ENCODE measurements at regions not wholly inside any gene's neighbourhood (a gene's known extent, or its start where the extent isn't known, plus 50 kb on each side); places are given as distances from the start of the nearest gene placed in this dataset.

- TF ChIP-seq ZNF341 (tag by site-specific recombination; IDR thresholded peaks at IDR 0.05; ENCODE audit: low read depth) (no peak), ZNF37A (tag by site-specific recombination; IDR thresholded peaks at IDR 0.05) (no peak), ZNF704 (tag by site-specific recombination; IDR thresholded peaks at IDR 0.05) (no peak), CTCF (tag by site-specific recombination; IDR thresholded peaks at IDR 0.05) (no peak), ZNF221 (tag by site-specific recombination; IDR thresholded peaks at IDR 0.05; ENCODE audit: borderline replicate concordance) (no peak), ZSCAN18 (tag by site-specific recombination; IDR thresholded peaks at IDR 0.05) (no peak), ZNF146 (tag by site-specific recombination; IDR thresholded peaks at IDR 0.05) (no peak), REPIN1 (tag by site-specific recombination; IDR thresholded peaks at IDR 0.05; ENCODE audit: low read depth) (no peak), ZNF624 (tag by site-specific recombination; IDR thresholded peaks at IDR 0.05) (no peak), INSM2 (tag by site-specific recombination; IDR thresholded peaks at IDR 0.05) (no peak), ZNF747 (tag by site-specific recombination; IDR thresholded peaks at IDR 0.05) (no peak), ZNF324 (tag by site-specific recombination; IDR thresholded peaks at IDR 0.05) (no peak), ZNF776 (tag by site-specific recombination; IDR thresholded peaks at IDR 0.05; ENCODE audit: borderline replicate concordance) (no peak), PBX3 (CRISPR knock-in tag; IDR thresholded peaks at IDR 0.05) (no peak)
Observed at GRCh38 chr13:40313269-40314200, 352.9 kb downstream of the FOXO1 start.
